HG03103 (cell line): ENCODE measurements at regions not wholly inside any gene's neighbourhood (a gene's known extent, or its start where the extent isn't known, plus 50 kb on each side); places are given as distances from the start of the nearest gene placed in this dataset.

Experiments used
- ATAC-seq: cut with Tn5 transposase; IDR thresholded peaks from one replicate; pipeline ENCODE4 v1.9.1; 2021; ENCODE audit warnings: low read depth; ENCODE audit not compliant: unreplicated experiment

GRCh38 chr2:121104721-121105141 lies 180.3 kb downstream of the TFCP2L1 start:
- no peak for ATAC-seq

- no peak for ATAC-seq
Measured at GRCh38 chr2:121110924-121111323, 174.1 kb downstream of the TFCP2L1 start.

GRCh38 chr2:121118951-121119350 lies 166.1 kb downstream of the TFCP2L1 start:
- ATAC-seq: no peak

- no peak for ATAC-seq
Measured at GRCh38 chr2:121120411-121120810, 164.6 kb downstream of the TFCP2L1 start.

- no peak for ATAC-seq
Measured at GRCh38 chr2:121120991-121121390, 164.0 kb downstream of the TFCP2L1 start.

- no peak for ATAC-seq
Measured at GRCh38 chr2:121121661-121122060, 163.3 kb downstream of the TFCP2L1 start.

GRCh38 chr2:121123268-121123667 lies 161.7 kb downstream of the TFCP2L1 start:
- ATAC-seq: no peak

- no peak for ATAC-seq
Measured at GRCh38 chr2:121124330-121124729, 160.7 kb downstream of the TFCP2L1 start.

GRCh38 chr2:121125350-121125749 lies 159.7 kb downstream of the TFCP2L1 start:
- ATAC-seq: no peak

- ATAC-seq: peak; percentile 84
Measured at GRCh38 chr2:121128741-121129659, 156.0 kb downstream of the TFCP2L1 start.

GRCh38 chr2:121129692-121130091 lies 155.3 kb downstream of the TFCP2L1 start:
- no peak for ATAC-seq

GRCh38 chr2:121130301-121130850 lies 154.6 kb downstream of the TFCP2L1 start:
- no peak for ATAC-seq

- no peak for ATAC-seq
Measured at GRCh38 chr2:121131375-121131774, 153.6 kb downstream of the TFCP2L1 start.

- ATAC-seq: no peak
Measured at GRCh38 chr2:121132054-121132761, 152.8 kb downstream of the TFCP2L1 start.

- ATAC-seq: no peak
Measured at GRCh38 chr2:121132762-121133107, 152.3 kb downstream of the TFCP2L1 start.

- no peak for ATAC-seq
Measured at GRCh38 chr2:121133551-121134319, 151.3 kb downstream of the TFCP2L1 start.

GRCh38 chr2:121134728-121135127 lies 150.3 kb downstream of the TFCP2L1 start:
- no peak for ATAC-seq

GRCh38 chr2:121135168-121135853 lies 149.7 kb downstream of the TFCP2L1 start:
- no peak for ATAC-seq

GRCh38 chr2:121136323-121136722 lies 148.7 kb downstream of the TFCP2L1 start:
- ATAC-seq: no peak

- ATAC-seq: no peak
Measured at GRCh38 chr2:121137571-121137970, 147.4 kb downstream of the TFCP2L1 start.
